ENCODE measurements at regions not wholly inside any gene's neighbourhood (a gene's known extent, or its start where the extent isn't known, plus 50 kb on each side); places are given as distances from the start of the nearest gene placed in this dataset.

DNA sequence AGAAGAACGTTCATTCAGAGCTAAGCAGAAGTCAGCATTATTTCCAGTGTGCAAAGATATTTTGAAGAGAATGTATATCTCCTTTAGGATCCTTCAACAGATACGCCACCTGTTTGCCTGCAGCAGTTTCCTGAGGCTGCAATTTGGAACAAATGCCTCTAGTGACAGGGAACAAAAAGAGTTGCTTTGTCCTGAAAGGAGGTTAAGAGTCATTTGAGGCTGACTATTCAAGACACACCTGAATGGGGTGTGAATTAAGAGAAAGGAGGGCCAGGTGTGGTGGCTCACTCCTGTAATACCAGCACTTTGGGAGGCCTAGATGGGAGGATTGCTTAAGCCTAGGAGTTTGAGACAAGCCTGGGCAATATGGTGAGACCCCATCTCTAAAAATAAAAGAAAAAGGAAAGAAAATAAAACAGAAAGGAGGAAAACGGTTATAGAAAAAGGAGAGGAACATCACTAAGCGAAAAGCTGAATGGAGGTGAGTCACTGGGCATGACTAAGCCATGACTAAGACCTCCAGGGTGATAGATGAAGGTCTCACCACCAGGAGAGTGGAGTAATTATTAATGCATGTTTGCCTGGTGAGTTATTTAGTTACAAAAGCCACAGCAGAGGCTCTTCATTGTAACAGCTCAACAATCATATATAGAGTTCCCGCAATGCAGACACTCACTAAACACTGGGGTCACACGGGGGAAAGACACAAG lies 255.2 kb upstream of the TNC start:
- no peak for DNase-seq

DNA sequence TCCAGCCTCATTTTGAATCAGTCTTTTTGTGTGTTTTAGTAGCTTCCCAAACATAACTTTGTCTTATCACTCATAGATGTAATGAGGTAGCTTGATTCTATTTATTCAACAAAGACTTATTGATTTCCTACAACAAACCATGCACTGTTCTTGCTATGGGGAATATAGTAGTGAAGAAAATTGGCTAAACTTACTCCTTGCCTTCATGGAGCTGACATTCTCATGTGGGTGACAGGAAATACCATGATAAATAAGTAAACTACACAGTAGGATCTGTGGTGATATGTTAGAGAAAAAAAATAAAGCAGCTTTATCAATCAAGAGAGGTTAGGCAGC lies 255.7 kb upstream of the TNC start:
- DNase-seq: no peak

DNA sequence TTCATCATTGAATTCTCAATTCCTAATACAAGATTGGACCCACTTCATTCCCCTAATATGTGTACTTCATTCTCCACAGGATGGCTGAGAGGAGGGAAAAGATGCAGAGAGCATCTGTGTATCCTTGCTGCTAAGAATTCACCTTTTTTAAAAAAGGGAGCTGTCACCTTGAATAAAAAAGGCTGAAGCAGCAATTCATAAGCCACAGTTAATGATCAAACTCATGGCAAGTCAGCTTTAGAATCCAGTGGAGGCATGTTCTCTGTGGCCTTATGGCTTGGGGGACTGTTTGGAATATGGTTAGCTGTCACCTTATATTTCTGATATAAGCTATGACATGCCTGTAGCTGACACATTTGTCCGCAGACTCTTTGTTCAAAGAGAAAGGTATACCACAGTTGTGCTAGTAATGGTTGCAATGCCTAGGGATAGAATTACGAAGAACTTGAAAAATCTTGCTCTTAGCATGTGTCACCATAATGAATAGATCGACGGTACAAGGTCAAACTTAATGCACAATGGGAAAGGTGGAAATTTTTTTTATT lies 256.8 kb upstream of the TNC start:
- no peak for DNase-seq

DNA sequence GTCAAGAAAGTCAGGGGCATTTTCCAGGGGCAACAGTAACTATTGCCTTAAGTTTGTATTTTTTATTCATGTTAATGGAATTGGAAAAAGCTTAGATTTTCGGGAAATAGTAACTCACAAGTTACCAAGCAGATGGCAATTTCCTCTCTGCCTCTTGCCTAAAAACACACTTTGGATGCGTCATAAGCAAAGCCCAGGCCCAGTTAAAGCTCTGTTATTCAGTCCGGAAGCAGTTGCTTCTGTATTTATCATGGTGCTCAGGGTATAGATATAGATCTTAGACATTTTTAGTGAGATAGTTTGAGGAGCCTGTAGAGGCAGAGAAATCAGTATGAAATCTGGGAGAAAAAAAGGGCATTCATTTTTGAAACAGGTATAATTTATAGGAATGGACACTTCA lies 260.3 kb upstream of the TNC start:
- DNase-seq: no peak

DNA sequence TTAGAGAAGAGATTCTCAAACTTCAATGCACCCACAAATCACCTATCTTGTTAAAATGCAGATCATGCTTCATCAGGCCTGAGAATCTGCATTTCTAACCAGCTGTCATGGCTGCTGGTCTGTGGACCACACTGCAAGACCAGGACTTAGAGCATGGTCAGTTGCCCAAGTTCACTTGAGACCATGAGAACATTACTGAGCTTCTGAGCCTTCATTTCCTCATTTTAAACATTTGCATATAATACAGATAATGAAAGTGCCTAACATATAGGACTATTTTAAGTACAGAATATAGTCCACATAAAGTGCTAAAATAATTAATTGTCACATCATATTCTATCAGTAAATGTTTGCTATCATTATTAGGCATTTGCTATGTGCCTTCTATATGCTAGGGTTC lies 260.8 kb upstream of the TNC start:
- DNase-seq: no peak

DNA sequence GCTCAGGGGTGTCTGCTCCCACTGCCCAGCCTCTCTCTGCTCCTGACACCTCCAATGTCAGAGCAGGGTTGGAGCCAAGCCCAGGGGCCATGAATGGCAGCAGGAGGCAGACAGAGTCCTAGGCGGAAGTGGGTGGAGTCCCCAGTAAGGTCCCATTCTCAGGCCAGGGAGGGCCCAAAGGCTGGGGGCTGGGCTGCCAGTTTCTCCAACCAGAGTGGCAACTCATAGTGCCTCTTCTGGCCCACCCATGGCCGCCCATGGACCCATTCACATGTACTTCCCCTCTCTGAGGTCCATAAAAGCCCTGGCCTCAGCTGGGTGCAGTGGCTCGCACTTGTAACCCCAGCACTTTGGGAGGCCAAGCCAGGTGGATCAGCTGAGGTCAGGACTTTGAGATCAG lies 261.8 kb upstream of the TNC start:
- no peak for DNase-seq

DNA sequence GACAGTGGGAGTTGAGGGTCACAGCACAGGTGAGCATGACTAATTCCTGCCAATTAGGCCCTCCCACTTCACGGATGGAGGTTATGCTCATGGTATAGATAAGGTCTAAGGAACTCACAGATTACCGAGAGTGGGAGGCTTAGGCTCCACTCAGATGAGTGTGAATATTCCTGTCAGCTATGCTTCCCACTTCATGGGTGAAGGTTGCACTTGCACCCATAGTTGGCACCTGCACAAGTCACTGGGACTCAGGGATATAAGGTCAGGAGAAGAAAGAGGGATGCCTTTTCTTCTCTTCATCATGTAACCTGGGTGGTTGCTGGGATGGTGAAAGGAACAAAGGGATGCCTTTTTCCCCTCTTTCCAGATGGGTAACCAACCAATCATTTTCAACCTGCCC lies 264.9 kb upstream of the TNC start:
- DNase-seq: no peak

DNA sequence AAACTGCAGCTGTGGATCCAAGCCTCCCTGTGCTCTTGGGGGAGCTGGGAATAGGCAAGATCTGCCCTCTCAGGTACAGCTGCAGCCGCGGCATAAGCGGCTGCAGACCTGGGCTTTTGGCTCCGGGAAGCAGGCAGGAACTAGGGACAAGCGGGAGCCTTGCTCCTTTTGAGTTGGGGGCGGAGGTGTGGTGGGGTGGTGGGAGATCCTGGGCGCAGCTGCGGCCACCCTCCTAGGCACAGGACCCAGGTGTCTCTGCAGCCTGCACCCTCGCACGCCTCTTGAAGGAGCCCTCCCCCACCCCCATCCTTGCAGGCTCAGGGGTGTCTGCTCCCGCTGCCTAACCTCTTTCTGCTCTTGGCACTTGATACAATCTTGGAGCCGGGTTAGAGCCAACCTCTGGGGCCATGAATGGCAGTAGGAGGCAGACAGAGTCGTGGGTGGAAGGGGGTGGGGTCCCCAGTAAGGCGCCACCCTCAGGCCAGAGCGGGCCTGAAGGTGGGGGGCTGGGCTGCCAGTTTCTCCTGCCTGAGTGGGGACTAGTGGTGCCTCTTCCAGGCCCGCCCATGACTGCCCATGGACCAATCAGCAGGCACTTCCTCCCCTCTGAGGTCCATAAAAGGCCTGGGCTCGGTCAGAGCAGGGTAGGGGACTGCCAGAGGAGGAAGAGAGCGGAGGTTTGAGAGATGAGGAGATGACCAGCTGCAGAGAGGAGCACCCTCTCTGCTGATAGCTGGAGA lies 267.6 kb upstream of the TNC start:
- no peak for DNase-seq

DNA sequence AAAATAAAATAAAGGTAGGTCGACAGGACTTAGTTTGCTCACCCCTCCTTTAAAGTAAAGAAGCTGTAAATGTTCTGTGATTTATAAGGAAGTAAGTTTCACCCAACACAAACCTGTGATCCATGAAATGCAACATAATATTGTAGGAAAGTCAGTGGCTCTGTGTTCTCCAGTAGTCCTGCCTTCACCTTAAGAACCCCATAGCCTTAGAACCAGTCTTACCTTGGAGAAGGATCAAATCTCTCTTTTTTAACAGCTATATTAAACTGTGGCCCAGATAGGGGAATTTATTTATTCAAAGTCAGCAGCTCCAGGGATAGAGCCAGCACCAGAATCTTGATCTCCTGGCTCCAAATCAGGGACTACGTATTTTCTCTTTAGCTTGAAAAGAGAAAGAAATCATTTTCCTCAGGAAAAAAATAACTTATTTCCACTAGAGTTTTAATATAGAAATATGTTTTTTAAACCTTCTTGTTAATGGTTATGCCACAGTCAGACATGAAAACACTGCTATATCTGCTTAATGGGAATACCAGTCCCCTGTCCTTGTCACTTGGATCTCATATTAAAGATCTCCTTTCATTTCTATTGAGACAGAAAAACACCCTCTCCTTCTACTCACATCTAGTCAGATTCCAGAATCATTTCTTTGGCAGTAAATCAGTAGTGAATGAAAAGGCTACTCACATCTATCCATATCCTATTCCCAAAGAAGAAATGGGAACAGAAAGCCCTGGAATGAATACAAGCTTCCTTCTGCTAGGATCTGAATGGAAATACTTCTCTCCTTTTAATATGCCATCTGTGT lies 269.2 kb upstream of the TNC start:
- DNase-seq: no peak

DNA sequence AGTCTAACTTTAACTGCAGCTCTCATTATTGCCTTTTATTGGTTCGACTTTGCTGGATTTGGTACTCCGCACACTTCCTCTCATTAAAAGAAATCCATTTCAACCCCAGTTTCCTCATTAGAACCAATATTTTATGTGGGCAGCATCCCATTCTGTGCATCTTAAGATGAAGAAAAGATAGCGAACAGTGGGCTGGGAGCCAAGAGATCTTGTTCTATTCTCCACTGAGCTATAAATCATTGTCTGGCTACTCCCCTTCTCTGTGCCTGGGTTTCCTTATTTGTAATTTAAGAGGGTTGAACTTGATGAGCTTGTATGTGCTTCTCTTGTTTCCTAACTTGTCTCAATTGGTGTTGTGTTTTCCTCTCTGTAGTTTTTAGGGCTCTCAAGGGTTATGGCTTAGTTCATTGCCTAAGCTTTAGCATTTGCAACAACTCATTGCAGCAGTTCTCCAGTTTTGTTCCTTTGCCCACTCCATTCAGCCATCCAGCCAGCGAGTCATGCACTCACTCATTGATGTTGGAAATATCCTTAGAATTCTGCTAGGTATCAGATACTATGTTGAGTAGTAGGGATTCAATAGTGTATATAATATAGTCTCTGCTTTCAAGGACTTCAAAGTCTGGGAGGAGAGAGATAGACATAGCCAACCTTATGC lies 273.3 kb upstream of the TNC start:
- no peak for DNase-seq

DNA sequence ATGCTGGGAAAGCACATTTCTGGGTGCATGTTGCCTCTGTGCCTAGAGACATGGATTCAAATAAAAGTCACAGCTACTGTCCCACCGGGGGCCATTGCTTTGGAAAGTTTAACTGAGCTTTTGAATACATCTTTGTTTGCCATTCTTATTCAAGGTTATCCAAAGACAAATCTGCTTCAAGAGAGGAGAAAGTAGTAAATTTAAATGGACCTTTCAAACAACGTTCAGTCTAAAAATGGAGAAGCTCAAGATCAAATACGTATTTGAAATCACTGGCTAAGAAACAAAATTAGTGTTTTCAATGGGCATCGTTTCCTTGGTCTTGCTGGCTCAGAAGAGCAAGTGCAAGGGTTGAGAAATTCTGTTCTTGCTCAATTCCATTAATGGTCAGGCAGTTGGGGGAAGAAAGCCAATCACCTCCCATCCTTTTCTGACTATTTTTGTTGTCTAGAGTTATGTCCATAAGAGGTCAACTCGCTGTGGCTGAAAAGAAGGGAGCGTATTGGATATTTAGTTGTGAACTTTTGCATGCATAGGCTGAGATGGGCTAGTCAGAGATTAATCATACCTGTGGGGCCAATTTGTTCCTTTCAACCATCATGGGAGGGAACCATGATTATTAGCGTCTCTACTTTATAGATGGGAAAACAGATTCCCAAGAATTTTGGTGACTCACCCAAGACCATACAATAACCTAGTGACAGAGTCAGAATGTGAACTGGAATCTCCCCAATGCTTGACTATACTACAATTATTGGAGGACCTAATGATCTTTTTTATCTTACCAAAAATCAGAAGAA lies 276.2 kb upstream of the TNC start:
- DNase-seq: no peak

DNA sequence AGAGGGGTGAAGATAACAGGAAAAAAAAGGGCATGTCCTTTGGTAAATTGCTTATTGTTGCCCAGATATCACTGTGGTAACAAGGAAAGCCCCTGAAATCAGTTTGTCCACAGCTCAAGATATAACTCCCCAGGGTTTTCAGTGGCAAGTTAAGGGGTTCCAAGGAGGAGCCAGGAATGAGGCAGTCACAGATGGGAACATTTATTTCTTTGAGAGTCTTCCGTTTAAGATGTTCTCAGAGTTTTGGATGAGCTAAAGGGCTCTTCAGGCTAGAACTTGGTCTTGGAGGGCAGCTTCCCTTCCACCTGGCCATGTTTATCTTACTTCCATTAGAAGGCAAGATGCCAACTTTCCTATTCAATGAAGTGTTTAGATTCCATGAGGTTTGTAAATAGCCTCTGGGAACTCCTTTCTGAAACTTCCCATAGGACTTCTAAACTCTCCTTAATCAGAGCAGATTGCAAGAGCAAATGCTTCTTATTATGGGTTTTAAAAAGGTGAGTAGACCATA lies 277.6 kb upstream of the TNC start:
- DNase-seq: no peak

DNA sequence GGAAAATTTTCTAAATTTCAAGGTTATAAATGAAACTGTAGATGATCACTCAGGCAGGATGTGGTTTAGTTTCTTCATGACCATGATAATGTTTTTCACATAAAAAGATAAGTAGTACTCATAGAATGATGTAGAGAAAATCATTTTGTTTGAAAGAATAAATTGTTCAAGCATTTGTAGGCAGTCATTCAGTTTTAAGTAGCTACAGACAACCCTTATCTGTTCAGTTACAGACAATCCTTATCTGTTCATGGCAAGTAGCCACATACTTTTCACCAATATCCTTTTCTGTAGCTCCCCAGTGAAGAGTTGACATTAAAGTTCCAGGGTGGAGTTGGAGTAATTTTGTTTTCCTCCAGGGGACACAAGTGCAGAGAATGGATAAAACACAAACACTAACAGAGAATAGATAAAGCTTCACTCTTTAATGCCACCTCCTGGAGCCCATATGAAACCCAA lies 278.1 kb upstream of the TNC start:
- no peak for DNase-seq

DNA sequence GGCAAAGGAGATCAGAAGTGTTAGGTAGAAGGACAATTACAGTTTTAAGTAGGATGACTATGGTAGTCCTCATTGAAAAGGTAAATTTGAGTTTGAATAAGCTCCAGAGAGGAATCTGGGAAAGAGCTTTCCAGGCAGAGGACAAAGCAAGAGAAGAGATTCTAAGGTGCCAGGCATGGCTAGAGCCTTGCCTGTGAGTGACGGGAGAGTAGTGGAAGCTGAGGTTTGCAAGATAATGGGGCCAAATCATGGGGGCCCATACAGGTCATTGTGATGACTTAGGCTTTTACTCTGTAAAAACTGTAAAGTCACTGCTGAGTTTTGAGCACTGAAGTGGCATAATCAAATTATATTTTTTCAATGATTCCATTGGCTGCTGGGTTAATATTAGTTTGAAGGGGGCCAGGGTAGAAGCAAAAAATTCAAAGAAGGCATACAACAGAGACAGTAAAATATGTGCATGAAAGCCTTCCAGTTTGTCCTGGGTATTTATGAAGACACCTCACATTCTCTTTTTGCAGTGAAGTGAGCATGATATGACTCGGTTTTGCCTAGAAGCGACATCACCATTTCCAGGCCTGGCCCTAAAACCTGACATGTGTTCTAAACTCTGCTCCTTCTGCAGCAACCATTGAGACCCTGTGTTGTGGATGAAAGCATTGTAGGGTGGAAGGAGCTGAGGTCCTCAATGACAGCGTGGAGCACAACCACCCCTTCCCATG lies 279.8 kb upstream of the TNC start:
- DNase-seq: no peak

DNA sequence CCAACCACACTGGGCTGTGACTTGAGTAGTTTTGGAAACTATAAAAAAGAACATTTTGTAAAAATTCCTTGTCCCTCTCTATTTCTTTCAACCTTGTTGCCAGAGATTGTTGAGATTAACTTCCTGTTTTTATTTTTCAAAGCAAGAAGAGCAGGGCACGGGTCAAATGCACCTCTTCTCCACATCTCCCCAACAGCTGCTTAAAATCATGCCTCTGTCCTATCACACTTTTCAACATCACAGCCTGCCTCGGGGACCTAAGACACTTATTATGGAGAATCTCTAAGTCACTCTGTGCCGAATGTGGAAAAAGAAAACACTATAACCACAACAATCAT lies 280.3 kb upstream of the TNC start:
- DNase-seq: no peak

DNA sequence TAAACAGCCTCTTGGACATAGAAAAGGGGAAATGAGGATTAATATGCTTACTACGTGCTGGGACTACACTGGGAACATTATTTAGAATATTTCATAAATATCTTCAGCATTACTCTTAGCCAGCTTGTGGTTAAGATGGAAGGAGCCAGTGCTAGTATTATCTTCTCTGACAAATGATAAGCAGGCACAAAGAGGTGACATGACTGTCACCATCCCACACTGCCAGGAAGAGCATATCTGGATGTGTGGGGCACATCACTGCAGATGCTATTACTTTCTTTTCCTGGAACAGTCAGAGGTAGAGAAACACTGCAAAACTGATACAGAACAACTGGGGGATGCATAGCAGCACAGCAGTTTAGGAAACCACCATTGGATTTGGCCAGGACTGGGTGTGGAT lies 281.0 kb upstream of the TNC start:
- no peak for DNase-seq

DNA sequence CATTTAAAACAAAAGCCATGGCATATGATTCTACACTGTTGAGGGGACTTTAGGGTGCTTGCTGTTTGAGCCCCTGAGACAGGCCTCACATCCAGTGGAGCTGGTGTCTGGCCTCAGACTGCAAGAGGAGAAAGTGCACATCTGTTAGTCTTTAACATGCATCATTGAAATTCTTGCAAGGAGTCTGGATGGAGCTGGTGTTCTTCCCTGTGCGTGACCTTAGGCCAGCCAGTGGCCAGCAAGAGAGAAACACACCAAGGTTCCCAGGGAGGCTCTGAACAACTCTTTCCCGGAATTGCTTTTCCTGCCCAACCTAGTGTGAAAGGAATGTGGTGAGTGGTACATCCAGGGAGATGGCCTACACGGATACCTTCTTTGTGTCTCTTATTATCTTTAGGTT lies 282.8 kb upstream of the TNC start:
- DNase-seq: no peak

DNA sequence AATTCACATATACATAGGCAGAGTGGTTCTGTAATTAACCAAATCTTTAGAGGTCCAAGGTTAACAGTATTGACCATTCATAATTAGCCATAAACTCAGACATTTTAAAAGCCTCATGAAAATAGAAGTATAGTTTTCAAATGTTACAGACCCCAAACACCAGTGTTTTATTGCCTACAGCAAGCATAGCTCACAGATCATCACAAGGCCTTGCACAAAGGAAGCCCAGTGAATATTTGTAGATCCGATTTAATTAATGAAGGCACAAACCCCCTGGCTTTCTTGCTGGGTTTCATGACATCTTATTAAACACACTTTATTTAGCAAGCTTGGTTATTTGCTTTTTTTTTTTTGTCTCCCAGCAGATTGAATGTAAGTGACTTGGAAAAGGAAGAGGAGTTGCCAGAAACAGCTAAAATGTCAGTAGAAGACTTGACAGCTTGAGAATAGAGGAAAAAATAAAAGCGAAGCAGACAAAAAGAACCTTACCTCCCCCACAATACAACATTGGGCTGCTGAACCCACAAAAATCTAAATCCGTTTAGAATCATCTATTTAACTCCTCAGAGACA lies 283.9 kb upstream of the TNC start:
- no peak for DNase-seq

DNA sequence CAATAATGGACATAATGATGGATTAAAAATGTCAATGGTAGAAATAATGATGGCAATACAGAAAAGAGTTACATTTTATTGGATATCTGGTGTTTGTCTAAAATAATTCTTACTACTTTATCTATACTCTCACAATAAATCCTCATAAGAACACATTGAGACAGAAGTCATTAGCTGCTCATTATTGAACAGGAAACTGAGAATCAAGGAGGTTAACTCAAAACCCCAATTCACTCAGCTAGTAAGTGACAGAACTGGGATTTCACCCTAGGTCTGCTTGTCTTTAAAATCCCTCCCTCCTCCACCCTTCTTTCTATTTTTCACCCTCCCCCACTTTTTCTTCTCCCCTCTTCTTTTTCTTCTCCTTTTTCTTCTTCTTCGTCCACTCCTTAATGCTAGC lies 285.8 kb upstream of the TNC start:
- no peak for DNase-seq

DNA sequence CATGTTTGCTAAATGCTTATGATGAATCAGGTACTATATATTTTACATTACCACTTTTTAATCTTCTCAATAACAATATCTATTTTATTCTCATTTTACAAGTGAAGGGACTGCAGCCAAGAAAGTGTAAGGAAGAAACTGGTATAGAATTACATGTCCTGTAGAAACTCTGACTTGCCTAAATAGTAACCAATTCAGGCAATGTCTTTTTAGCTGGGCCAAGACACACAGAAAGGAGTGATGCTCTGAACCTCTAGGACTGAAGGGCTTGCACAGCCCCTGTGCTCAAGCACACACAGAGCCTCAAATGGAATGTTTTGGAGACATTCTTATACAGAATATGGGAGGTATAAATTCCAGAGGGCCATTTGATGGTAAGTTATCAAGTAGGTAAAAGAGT lies 286.4 kb upstream of the TNC start:
- DNase-seq: no peak

DNA sequence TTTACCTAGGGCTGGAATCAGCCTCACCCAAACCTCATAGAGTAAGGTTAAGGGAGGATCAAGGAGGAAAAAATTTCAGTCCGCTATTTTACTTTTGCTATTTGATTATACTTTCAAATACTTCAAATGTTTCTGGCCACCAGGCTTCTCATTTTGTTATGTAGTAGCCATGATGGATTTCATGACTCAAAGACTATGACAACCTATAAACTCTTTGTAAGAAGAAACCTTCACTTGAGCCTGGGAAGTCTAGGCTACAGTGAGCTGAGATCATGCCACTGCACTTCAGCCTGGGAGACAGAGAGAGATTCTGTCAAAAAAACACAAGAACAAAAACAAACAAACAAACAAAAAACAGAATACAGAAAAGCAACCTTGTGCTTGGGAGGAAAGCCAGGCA lies 293.6 kb upstream of the TNC start:
- no peak for DNase-seq
